Activated CD4-positive, alpha-beta T cell treated with anti-CD3 and anti-CD28 coated beads for 36 hours (primary cell): ENCODE measurements at regions not wholly inside any gene's neighbourhood (a gene's known extent, or its start where the extent isn't known, plus 50 kb on each side); places are given as distances from the start of the nearest gene placed in this dataset.

Experiments used
- ATAC-seq: fragments of 200-7000 bp; cut with Tn5 transposase; one replicate; pipeline ENCODE4 v1.10.0; 2021; ENCODE audit warnings: mild to moderate bottlenecking, moderate library complexity
- CTCF ChIA-PET: fragments of 350-600 bp; sonication (Branson Sonifier 250); formaldehyde crosslinking; loops from one replicate; lab custom pipeline; 2021; ENCODE audit warnings: antibody characterized with exemption; lab: Charles Lee
- POLR2A ChIA-PET: fragments of 350-600 bp; sonication (Branson Sonifier 250); formaldehyde crosslinking; loops from one replicate; lab custom pipeline; 2021; ENCODE audit warnings: antibody characterized with exemption, inconsistent platforms; lab: Charles Lee
- DNase-seq: peaks from one replicate; pipeline ENCODE4 v3.0.0-alpha.2; 2020
- H3K27ac Mint-ChIP-seq: one replicate; pipeline ENCODE4 v1.8.0; 2021; ENCODE audit warnings: mixed read lengths
- H3K27me3 Mint-ChIP-seq: one replicate; pipeline ENCODE4 v1.8.0; 2021; ENCODE audit warnings: mixed read lengths
- H3K36me3 Mint-ChIP-seq: one replicate; pipeline ENCODE4 v1.8.0; 2021; ENCODE audit warnings: low read depth, mixed read lengths
- H3K4me1 Mint-ChIP-seq: one replicate; pipeline ENCODE4 v1.8.0; 2021; ENCODE audit warnings: mixed read lengths
- H3K4me3 Mint-ChIP-seq: one replicate; pipeline ENCODE4 v1.8.0; 2021; ENCODE audit warnings: mild to moderate bottlenecking, moderate library complexity, mixed read lengths
- H3K9me3 Mint-ChIP-seq: one replicate; pipeline ENCODE4 v1.8.0; 2021; ENCODE audit warnings: low read depth, mixed read lengths
- intact Hi-C, 2 experiments: fragments of 100-400 bp; cut with DNase I in 1 of 2; cut with micrococcal nuclease in 1 of 2; formaldehyde crosslinking; loops; one replicate each; pipeline versions ENCODE4 v1.14.2 to v1.15.1; 2022 to 2024; cut with DNase I, micrococcal nuclease

DNA sequence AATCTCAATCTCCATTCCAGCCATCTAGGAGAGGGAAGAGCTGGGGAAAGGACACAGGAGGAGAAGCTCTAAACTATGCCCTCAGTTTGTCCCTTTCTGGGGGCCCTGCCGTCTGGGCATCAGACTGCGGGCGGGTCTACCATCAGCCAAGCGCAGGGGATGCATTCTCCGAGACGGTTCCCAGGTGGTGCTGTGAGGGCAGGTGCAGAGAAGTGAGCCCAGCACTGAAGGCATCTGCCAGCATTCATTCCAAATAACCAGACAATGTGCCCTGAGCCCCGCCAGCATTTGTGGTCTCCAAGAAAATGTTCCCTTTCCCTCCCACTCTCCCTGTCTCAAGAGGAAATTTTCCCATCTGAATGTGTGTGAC lies 265.7 kb downstream of the XXYLT1 start:
- Mint-ChIP-seq H3K4me3 (no peak overlapping the region), H3K4me1 (no peaks in the 10 kb centered on the region), H3K27ac (no peak overlapping the region), H3K27me3 (peaks cover 3% of the 10 kb centered on the region), H3K36me3 (no peaks in the 10 kb centered on the region), H3K9me3 (no peaks in the 10 kb centered on the region)
- intact Hi-C loops = no loop called here
- ChIA-PET CTCF (interaction anchor here (0.6 kb wide), 1 partner anchor 126 kb away, joined by 3 read pairs; no protein-coding TSS in a partner anchor), POLR2A (no interaction called here)
- DNase-seq (no peak), ATAC-seq (no peak)

DNA sequence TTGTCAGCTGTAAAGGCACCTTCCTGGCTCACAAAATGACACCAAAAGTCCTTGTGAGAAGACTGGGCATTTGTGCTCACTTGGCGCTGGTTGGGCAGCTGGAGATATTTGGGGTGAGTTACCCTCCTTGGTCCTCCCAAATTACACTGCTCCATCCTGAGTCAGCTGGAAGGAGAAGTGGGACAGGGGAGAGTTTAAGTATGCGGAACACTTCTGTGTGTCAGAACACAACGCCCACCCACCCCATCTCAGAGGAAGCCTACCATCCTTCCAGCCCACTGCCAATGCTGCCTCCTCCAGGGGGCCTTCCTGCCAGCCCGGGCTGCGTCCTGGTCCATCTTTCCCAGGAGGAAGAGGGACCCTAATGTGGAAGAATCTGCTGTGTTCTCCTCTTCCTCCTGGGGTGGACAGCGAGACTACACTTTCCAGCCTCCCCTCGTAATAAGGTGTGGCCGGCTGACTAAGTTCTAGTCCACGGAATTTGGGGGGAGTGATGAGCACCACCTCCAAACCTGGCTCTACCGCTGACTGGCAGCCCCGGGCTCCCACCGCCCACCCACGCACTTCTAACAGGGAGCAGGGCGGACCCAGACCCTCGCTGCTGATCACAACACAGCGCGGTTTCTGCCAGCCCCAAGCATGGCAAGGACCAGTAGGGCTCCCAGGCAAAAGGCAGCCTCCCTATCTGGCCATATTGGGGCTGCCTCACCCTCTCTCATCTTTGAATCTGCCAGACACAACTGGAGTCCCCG lies 265.0 kb downstream of the XXYLT1 start:
- Mint-ChIP-seq H3K36me3 (no peaks in the 10 kb centered on the region), H3K27me3 (peaks cover 3% of the 10 kb centered on the region), H3K4me3 (no peak overlapping the region), H3K27ac (no peak overlapping the region), H3K9me3 (no peaks in the 10 kb centered on the region), H3K4me1 (no peaks in the 10 kb centered on the region)
- ATAC-seq (no peak), DNase-seq (no peak)
- ChIA-PET CTCF (interaction anchor here (0.5 to 1.3 kb wide), 2 partner anchors 9 to 180 kb away, joined by 3 to 4 read pairs; no protein-coding TSS in a partner anchor), POLR2A (interaction anchor here (0.7 kb wide), 1 partner anchor 119 kb away, joined by 3 read pairs; no protein-coding TSS in a partner anchor)
- intact Hi-C loops = no loop called here

DNA sequence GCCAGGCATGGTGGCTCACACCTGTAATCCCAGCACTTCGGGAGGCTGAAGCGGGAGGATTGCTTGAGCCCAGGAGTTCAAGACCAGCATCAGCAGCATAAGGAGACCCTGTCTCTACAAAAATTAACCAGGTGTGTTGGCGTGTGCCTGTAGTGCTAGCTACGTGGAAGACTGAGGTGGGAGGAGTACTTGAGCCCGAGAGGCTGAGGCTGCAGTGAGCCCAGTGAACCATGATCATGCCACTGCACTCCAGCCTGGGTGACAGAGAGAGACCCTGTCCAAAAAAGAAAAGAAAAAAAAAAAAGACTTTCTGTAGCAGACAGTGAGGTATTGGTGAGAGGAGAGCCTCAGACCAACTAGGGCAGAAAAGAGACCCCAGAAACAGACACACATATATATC lies 263.8 kb downstream of the XXYLT1 start:
- peaks cover 3% of the 10 kb centered on the region for H3K27me3 Mint-ChIP-seq
- no peak overlapping the region for H3K27ac Mint-ChIP-seq
- DNase-seq (no peak), ATAC-seq (no peak)
- no peak overlapping the region for H3K4me3 Mint-ChIP-seq
- ChIA-PET POLR2A (no interaction called here), CTCF (no interaction called here)
- H3K36me3 Mint-ChIP-seq = no peaks in the 10 kb centered on the region
- H3K4me1 Mint-ChIP-seq = no peaks in the 10 kb centered on the region
- no peaks in the 10 kb centered on the region for H3K9me3 Mint-ChIP-seq
- intact Hi-C loops = no loop called here

DNA sequence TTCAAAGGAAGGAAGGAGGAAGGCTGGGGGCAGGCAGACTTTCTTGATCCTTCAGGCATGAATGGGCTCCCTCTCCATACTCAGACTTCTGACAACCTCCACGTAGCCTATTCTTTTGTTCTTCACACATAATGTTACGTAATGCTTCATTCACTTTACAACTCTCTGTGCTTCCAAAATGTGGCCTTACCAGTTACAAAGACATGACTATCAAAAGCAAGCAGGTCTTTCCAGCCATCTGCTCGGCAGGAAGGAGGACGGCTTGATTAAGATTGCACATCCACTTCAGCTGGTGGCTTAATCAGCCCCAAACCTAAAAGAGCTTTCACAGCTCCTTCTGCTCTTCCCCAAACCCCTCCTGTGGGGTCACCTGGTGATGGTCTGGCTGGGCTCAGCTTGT lies 263.2 kb downstream of the XXYLT1 start:
- ATAC-seq (no peak), DNase-seq (no peak)
- intact Hi-C loops = no loop called here
- H3K27ac Mint-ChIP-seq = no peak overlapping the region
- H3K9me3 Mint-ChIP-seq = no peaks in the 10 kb centered on the region
- peaks cover 3% of the 10 kb centered on the region for H3K27me3 Mint-ChIP-seq
- H3K4me1 Mint-ChIP-seq = no peaks in the 10 kb centered on the region
- no peak overlapping the region for H3K4me3 Mint-ChIP-seq
- no peaks in the 10 kb centered on the region for H3K36me3 Mint-ChIP-seq
- ChIA-PET POLR2A (no interaction called here), CTCF (interaction anchor here (0.7 kb wide), 1 partner anchor 97 kb away, joined by 3 read pairs; no protein-coding TSS in a partner anchor)

DNA sequence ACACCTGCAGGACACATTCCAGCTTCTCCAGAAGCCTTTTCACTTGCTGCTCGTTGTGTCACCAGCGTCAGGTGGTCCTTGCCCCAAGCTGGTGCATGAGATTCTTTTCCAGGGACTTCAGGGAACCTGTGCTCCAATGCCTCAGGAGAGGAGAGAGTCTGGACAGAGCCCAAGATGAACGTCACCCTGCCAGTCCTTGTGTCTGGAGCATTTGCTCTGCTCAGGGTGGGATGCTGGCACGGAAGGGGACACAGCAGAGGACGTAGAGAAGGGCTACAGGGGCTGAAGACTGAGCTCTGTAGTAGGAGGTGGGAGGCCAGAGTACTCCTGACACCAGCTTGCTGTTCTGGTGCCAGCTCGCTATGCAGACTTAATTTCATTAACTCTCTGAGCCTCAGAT lies 262.1 kb downstream of the XXYLT1 start:
- H3K9me3 Mint-ChIP-seq = no peaks in the 10 kb centered on the region
- ChIA-PET CTCF (no interaction called here), POLR2A (no interaction called here)
- no peaks in the 10 kb centered on the region for H3K36me3 Mint-ChIP-seq
- no peak overlapping the region for H3K27ac Mint-ChIP-seq
- H3K4me3 Mint-ChIP-seq = no peak overlapping the region
- DNase-seq (no peak), ATAC-seq (no peak)
- peaks cover 2% of the 10 kb centered on the region for H3K27me3 Mint-ChIP-seq
- no peaks in the 10 kb centered on the region for H3K4me1 Mint-ChIP-seq
- intact Hi-C loops = no loop called here

DNA sequence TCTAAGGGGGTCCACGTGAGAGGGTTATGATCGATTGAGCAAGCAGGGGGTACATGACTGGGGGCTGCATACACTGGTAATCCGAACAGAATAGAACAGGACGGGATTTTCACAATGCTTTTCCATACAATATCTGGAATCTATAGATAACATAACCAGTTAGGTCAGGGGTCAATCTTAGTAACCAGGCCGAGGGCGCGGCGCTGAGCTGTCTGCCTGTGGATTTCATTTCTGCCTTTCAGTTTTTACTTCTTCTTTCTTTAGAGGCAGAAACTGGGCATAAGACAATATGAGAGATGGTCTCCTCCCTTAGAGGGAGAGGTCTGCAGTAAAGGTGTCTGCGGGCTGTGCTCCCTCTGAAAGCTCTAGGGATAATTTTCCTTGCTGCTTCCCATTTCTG lies 261.3 kb downstream of the XXYLT1 start:
- DNase-seq (no peak), ATAC-seq (no peak)
- H3K36me3 Mint-ChIP-seq = no peaks in the 10 kb centered on the region
- no peaks in the 10 kb centered on the region for H3K4me1 Mint-ChIP-seq
- H3K9me3 Mint-ChIP-seq = no peaks in the 10 kb centered on the region
- CTCF ChIA-PET = no interaction called here
- H3K27ac Mint-ChIP-seq = no peak overlapping the region
- no peak overlapping the region for H3K4me3 Mint-ChIP-seq
- intact Hi-C loops = no loop called here
- POLR2A ChIA-PET = no interaction called here
- H3K27me3 Mint-ChIP-seq = no peaks in the 10 kb centered on the region

DNA sequence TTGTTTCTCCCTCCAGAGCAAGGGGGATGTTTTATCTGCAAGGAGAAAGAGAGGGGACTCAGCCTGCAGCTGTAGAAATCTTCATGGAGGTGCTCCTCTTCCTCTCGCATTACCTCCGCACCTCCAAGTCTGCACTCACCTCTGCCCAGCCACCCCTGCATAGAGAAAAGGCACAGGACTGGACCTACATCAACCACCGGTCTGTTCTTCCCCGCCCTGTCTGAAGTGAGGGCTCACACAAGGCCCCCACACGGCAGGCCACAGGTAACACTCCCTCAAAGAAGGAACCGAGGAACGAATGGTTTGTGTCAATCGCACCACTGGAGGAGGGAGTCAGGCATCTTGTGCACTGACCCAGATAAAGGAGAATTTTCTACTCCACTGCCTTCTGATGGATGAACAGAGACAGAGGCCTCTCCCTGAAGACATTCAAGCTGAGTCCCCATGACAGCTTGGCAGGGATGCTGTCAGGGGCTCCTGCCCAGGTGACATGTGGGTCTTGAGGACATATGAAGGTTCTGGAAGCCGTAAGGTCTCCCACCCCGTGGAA lies 260.3 kb downstream of the XXYLT1 start:
- no peak for ATAC-seq
- DNase-seq = no peak
- no peaks in the 10 kb centered on the region for H3K9me3 Mint-ChIP-seq
- H3K27ac Mint-ChIP-seq = no peak overlapping the region
- ChIA-PET CTCF (no interaction called here), POLR2A (no interaction called here)
- no peaks in the 10 kb centered on the region for H3K27me3 Mint-ChIP-seq
- H3K4me3 Mint-ChIP-seq = no peak overlapping the region
- no peaks in the 10 kb centered on the region for H3K36me3 Mint-ChIP-seq
- intact Hi-C loops = no loop called here
- H3K4me1 Mint-ChIP-seq = peaks cover 4% of the 10 kb centered on the region

DNA sequence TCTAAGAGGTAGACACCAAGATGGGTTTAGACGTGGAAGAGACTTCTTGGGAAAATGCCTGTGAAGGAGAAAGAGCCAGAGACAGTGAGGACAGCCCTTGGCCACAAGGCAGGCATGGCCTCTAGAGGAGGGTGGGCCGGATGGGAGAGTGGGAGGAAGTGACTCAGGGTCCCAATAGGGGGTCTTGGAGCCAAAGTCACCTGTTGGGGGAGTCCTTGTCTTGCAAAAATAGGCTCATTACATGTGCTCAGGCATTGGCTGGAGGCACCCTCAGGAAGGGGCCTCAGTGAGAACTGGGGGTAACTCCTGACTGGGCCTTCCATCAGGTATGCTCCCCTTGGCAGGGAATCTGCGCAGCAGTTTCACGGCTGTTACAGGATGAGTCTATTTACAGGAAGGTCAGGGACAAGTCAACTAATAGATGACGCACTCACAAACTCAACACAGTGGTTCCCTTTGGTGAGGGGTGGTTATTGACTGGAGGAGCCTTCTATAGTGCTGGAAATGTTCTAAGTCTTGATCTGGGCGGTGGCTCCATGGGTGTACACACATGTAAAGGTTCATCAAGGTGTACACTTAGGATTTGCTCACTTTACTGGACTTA lies 259.6 kb downstream of the XXYLT1 start:
- Mint-ChIP-seq H3K4me3 (no peak overlapping the region), H3K9me3 (no peaks in the 10 kb centered on the region), H3K27ac (no peak overlapping the region), H3K4me1 (peaks cover 4% of the 10 kb centered on the region), H3K36me3 (no peaks in the 10 kb centered on the region), H3K27me3 (no peaks in the 10 kb centered on the region)
- ChIA-PET CTCF (interaction anchor here (0.5 kb wide), 1 partner anchor 118 kb away, joined by 3 read pairs; no protein-coding TSS in a partner anchor), POLR2A (no interaction called here)
- intact Hi-C loops = no loop called here
- DNase-seq (no peak), ATAC-seq (no peak)

DNA sequence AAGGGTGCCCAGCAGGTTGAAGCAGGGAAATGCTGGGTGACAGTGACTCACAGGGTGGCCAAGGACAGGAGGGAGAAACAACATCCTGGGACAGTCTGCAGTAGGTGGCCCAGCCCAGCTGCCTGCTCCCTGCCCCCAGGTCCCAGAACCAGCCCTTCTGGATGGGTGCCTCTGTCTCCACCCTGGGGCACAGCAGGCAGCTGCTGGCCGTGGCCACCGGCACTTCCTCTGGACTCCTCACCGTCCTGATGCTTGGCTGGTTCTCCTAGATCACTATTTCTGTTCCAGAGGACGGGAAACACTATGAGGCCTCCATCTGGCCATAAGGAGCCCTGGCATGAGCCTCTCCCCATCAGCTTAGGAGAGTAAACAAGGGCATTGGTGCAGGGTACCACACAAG lies 258.9 kb downstream of the XXYLT1 start:
- Mint-ChIP-seq H3K36me3 (no peaks in the 10 kb centered on the region), H3K27me3 (no peaks in the 10 kb centered on the region), H3K4me1 (peaks cover 4% of the 10 kb centered on the region), H3K4me3 (no peak overlapping the region), H3K27ac (no peak overlapping the region), H3K9me3 (no peaks in the 10 kb centered on the region)
- ChIA-PET CTCF (no interaction called here), POLR2A (no interaction called here)
- intact Hi-C loops = no loop called here
- ATAC-seq = no peak
- DNase-seq = no peak

DNA sequence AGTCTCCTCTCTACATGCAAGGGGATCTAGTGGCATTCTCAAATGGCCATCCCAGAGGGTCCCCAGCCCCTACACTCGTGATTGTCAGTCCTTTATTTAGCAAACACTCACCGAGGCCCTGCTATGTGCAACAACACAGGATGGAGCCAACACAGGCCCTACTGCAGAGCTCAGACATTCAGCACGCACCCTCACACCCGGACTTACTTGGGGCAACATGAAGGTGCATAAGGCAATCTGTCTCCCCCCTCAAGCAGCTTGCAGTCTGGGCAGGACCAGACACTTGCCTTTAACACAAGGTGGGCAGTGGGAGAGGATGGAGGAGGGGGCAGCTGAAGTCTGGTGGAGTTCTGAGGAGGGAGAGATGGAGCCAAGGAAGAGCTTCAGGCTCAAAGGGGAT lies 258.4 kb downstream of the XXYLT1 start:
- DNase-seq (no peak), ATAC-seq (no peak)
- peaks cover 2% of the 10 kb centered on the region for H3K27me3 Mint-ChIP-seq
- peaks cover 4% of the 10 kb centered on the region for H3K4me1 Mint-ChIP-seq
- POLR2A ChIA-PET = no interaction called here
- intact Hi-C loops = no loop called here
- no peak overlapping the region for H3K4me3 Mint-ChIP-seq
- CTCF ChIA-PET = interaction anchor here (0.7 kb wide), 1 partner anchor 73 kb away, joined by 3 read pairs; no protein-coding TSS in a partner anchor
- H3K9me3 Mint-ChIP-seq = no peaks in the 10 kb centered on the region
- H3K27ac Mint-ChIP-seq = no peak overlapping the region
- H3K36me3 Mint-ChIP-seq = no peaks in the 10 kb centered on the region

DNA sequence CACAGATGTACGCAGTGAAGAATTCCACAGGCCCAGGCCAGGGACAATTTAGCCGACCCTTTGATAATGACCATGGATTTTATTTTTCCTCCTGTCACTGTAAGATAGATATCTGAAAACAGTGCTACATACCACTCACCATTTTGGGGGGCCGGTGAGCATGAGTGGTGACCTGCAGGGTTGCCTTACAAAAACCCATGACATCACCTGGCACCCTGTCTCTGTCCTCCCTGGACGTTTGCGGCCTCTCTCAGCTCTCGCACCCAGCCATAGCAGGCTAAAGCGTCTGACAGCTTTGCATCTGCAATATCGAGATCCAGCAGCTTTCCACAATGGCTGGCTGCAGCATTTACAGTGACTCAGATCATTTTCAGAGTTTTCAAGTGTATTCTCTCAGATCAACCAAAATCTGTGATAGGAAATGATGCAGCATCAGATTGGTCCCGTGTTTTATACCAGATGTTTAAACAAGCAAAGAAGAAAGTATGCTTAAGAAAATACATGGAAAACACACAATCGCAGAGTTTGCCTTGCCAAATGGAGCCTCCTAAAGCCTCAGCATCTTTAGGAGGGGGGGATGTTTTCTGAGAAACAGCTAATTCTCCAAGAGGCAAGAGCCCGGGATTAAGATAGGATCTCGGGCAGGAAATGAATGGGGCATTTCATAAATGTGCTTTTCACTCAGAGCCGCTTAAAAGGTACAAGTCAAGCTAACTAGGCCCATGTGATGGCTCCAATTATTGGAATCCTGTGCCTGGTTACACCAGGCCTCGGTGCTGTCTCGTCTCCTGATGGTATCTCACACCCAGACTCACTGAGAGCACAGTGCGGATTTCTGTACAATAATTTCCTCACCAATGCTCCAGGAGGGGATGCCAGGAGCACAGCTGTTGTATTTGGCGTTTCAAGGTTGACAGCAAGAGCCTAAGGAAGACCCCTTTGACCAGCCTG lies 257.3 kb downstream of the XXYLT1 start:
- POLR2A ChIA-PET = no interaction called here
- peaks cover 2% of the 10 kb centered on the region for H3K27me3 Mint-ChIP-seq
- H3K4me1 Mint-ChIP-seq = peaks cover 4% of the 10 kb centered on the region
- no peak for ATAC-seq
- H3K27ac Mint-ChIP-seq = no peak overlapping the region
- no peak for DNase-seq
- CTCF ChIA-PET = interaction anchor here (0.7 kb wide), 1 partner anchor 74 kb away, joined by 3 read pairs; no protein-coding TSS in a partner anchor
- H3K9me3 Mint-ChIP-seq = no peaks in the 10 kb centered on the region
- H3K4me3 Mint-ChIP-seq = no peak overlapping the region
- no peaks in the 10 kb centered on the region for H3K36me3 Mint-ChIP-seq
- intact Hi-C loops = no loop called here
